Upper lobe of left lung (tissue), 4 donors: ENCODE measurements at regions not wholly inside any gene's neighbourhood (a gene's known extent, or its start where the extent isn't known, plus 50 kb on each side); places are given as distances from the start of the nearest gene placed in this dataset.

ENCODE experiments used
- POLR2A ChIP-seq, 4 donors: fragments of 450-650 bp; IDR thresholded peaks; one replicate each; pipeline ENCODE4 v1.5.1; 2016 to 2017; ENCODE audit warnings: antibody characterized with exemption in 4 of 4, mild to moderate bottlenecking in 2 of 4
- TF ChIP-seq, protein P1 (sequence below), 6 experiments: fragments of 450-650 bp in 4 of 6; fragments of 200-600 bp in 2 of 6; sonication (generic) in 2 of 6; IDR thresholded peaks; one replicate each; pipeline ENCODE4 v1.5.1; 2016 to 2019; ENCODE audit warnings: antibody characterized with exemption in 6 of 6

DNA sequence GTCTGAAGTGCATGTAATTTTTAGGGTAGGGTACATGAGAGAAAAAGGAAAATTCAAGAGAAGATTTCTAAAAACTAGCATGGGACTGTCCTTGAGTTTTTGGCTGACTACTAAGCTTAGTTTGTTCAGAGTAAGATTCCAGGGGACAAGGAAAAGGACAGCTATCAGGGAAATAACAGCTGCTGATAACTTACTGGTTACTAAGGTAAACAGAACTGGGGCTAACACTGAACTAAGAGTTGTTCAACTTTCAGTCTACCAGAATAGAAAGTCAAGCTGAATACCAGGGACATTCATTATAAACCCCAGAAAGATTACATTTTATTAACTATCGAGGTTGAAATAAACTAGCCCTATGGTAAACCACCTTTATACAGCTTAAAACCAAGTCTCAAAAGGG, 261.8 kb upstream of the CYRIA start:
- TF ChIP-seq, protein P1, sequence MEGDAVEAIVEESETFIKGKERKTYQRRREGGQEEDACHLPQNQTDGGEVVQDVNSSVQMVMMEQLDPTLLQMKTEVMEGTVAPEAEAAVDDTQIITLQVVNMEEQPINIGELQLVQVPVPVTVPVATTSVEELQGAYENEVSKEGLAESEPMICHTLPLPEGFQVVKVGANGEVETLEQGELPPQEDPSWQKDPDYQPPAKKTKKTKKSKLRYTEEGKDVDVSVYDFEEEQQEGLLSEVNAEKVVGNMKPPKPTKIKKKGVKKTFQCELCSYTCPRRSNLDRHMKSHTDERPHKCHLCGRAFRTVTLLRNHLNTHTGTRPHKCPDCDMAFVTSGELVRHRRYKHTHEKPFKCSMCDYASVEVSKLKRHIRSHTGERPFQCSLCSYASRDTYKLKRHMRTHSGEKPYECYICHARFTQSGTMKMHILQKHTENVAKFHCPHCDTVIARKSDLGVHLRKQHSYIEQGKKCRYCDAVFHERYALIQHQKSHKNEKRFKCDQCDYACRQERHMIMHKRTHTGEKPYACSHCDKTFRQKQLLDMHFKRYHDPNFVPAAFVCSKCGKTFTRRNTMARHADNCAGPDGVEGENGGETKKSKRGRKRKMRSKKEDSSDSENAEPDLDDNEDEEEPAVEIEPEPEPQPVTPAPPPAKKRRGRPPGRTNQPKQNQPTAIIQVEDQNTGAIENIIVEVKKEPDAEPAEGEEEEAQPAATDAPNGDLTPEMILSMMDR (IDR thresholded peaks at IDR 0.05) = no peak
- no peak for TF ChIP-seq POLR2A (IDR thresholded peaks at IDR 0.05)
